ENCODE measurements at regions not wholly inside any gene's neighbourhood (a gene's known extent, or its start where the extent isn't known, plus 50 kb on each side); places are given as distances from the start of the nearest gene placed in this dataset.

DNA sequence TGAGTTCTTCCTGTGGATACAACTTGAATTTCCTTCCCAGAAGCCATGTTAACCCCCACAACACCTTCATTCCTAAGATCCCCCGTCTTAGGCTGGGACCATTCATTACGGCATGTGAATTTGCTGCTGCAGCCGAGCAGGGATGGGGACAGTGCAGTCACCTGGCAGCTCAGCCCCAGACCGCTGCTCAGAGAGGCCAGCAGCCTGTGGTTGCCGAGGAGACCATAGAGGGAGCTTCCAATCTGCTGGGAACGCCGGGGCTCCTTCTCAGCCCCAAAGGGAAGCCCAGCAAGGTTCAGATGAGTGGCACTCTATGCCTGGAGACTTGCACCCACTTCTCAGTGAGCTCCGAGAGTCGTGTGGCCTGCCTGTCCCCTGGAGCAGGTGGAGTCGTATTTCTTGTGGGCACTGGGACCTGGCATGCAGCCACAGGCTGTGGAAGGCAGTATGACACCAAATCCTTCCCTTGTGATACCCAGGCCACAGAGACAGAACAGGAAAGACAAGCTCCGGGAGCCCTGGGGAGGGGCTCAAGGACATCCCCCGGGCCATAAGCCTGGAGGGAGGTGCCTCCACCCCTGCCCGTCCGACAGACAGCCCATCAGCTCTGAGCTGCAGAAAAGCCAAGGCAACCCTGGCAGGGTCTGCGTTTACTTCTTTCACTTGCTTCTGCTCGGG is 167.3 kb downstream of the FAM43A start:
- Histone ChIP-seq H3K27ac (ENCODE audit: low read depth, low read length, poor library complexity, severe bottlenecking) (no peak overlapping the region), H3K4me1 (ENCODE audit: insufficient read depth, low read length, poor library complexity, severe bottlenecking) (no peaks in the 10 kb centered on the region), H3K27me3 (replicated peaks; ENCODE audit: insufficient read depth, low read depth, low read length, poor library complexity) (no peaks in the 10 kb centered on the region), H3K9me3 (ENCODE audit: low read depth, low read length, poor library complexity, severe bottlenecking) (no peaks in the 10 kb centered on the region), H3K4me3 (ENCODE audit: low read depth, low read length, poor library complexity, severe bottlenecking) (no peak overlapping the region), H3K36me3 (ENCODE audit: insufficient read depth, low read length, poor library complexity, severe bottlenecking) (no peaks in the 10 kb centered on the region)
- intact Hi-C loops (cut with micrococcal nuclease; ENCODE audit: unreplicated experiment), result no loop called here
- no peak for DNase-seq (ENCODE audit: low spot score)
- TF ChIP-seq EZH2 (IDR thresholded peaks at IDR 0.05; ENCODE audit: borderline replicate concordance, low read depth, low read length, poor library complexity, severe bottlenecking) (no peak), CTCF (conservative IDR thresholded peaks at IDR 0.05; ENCODE audit: low read depth, low read length) (no peak)
- BruUV-seq (replicated peaks), result no TSS peak
- ChIA-PET CTCF (no interaction called here), POLR2A (ENCODE audit: low non-redundant PET) (no interaction called here)

GRCh38 chr3:194854206-194854605 is 168.5 kb downstream of the FAM43A start:
- TF ChIP-seq CTCF (conservative IDR thresholded peaks at IDR 0.05; ENCODE audit: low read depth, low read length) (no peak), EZH2 (IDR thresholded peaks at IDR 0.05; ENCODE audit: borderline replicate concordance, low read depth, low read length, poor library complexity, severe bottlenecking) (no peak)
- Histone ChIP-seq H3K4me3 (ENCODE audit: low read depth, low read length, poor library complexity, severe bottlenecking) (no peak overlapping the region), H3K4me1 (ENCODE audit: insufficient read depth, low read length, poor library complexity, severe bottlenecking) (no peaks in the 10 kb centered on the region), H3K36me3 (ENCODE audit: insufficient read depth, low read length, poor library complexity, severe bottlenecking) (no peaks in the 10 kb centered on the region), H3K9me3 (ENCODE audit: low read depth, low read length, poor library complexity, severe bottlenecking) (no peaks in the 10 kb centered on the region), H3K27me3 (replicated peaks; ENCODE audit: insufficient read depth, low read depth, low read length, poor library complexity) (no peaks in the 10 kb centered on the region), H3K27ac (ENCODE audit: low read depth, low read length, poor library complexity, severe bottlenecking) (no peak overlapping the region)
- no TSS peak for BruUV-seq (replicated peaks)
- no peak for DNase-seq (ENCODE audit: low spot score)
- ChIA-PET POLR2A (ENCODE audit: low non-redundant PET) (no interaction called here), CTCF (no interaction called here)
- intact Hi-C loops (cut with micrococcal nuclease; ENCODE audit: unreplicated experiment), result no loop called here

DNA sequence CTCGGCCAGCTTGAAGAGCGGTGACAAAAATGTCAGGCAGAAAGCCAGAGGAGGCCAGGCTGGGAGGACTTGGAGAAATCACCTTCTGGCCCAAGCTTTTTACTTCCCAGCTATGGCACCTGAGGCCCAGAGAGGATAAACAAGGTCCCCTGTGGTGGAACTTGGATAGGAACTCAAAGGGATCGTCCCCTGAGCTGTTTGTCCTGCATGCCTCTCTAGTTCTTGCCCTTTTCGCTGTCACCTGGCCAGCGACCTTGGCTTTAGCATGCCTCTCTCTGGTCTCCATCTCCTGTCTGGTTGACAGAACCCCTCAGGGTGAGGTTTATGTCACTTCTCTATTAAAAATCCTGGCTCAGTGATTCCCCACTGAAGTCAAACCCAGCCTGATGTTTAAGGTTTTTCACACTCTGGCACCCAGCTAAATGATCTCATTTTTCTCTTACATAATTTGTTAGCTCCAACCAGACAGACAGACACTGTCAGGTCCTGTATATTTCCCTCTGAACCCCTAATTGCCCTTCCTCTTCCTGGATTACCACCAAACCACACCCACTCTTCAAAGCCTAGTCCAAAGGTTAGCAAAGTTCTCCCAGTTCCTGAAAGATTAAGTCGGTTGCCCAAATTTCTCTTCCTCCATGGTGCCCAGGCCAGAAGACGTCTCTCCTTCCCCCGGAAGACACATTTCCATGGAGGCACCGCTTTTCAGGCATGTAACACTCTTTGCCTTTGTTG is 169.1 kb downstream of the FAM43A start:
- intact Hi-C loops (cut with micrococcal nuclease; ENCODE audit: unreplicated experiment), result no loop called here
- CTCF ChIA-PET, result no interaction called here
- no TSS peak for BruUV-seq (replicated peaks)

More for the DNA sequence above, 169.1 kb downstream of the FAM43A start:
- DNase-seq (ENCODE audit: low spot score), result no peak
- H3K4me1 ChIP-seq (ENCODE audit: insufficient read depth, low read length, poor library complexity, severe bottlenecking), result no peaks in the 10 kb centered on the region
- no peaks in the 10 kb centered on the region for H3K9me3 ChIP-seq (ENCODE audit: low read depth, low read length, poor library complexity, severe bottlenecking)
- POLR2A ChIA-PET (ENCODE audit: low non-redundant PET), result no interaction called here
- H3K36me3 ChIP-seq (ENCODE audit: insufficient read depth, low read length, poor library complexity, severe bottlenecking), result no peaks in the 10 kb centered on the region
- H3K4me3 ChIP-seq (ENCODE audit: low read depth, low read length, poor library complexity, severe bottlenecking), result no peak overlapping the region
- no peaks in the 10 kb centered on the region for H3K27me3 ChIP-seq (replicated peaks; ENCODE audit: insufficient read depth, low read depth, low read length, poor library complexity)
- TF ChIP-seq CTCF (conservative IDR thresholded peaks at IDR 0.05; ENCODE audit: low read depth, low read length) (no peak), EZH2 (IDR thresholded peaks at IDR 0.05; ENCODE audit: borderline replicate concordance, low read depth, low read length, poor library complexity, severe bottlenecking) (no peak)
- no peak overlapping the region for H3K27ac ChIP-seq (ENCODE audit: low read depth, low read length, poor library complexity, severe bottlenecking)
